Activated CD4-positive, alpha-beta T cell treated with anti-CD3 and anti-CD28 coated beads, Interleukin-2, amount 10 ng/mL, durations not matched to agents 24 days and 14 days (primary cell): ENCODE measurements at regions not wholly inside any gene's neighbourhood (a gene's known extent, or its start where the extent isn't known, plus 50 kb on each side); places are given as distances from the start of the nearest gene placed in this dataset.
"Not testable (repeated sequence)": the region's sequence is repeated elsewhere in the genome, so short reads cannot be mapped to it uniquely, and the experiment has no call there.

Experiments
- DNase-seq: peaks from one replicate; pipeline ENCODE4 v3.0.0; 2022
- H3K27ac Mint-ChIP-seq: one replicate; pipeline ENCODE4 v1.8.0; 2022; ENCODE audit warnings: mild to moderate bottlenecking, mixed read lengths
- H3K27me3 Mint-ChIP-seq: one replicate; pipeline ENCODE4 v1.8.0; 2022; ENCODE audit warnings: mixed read lengths
- H3K36me3 Mint-ChIP-seq: one replicate; pipeline ENCODE4 v1.8.0; 2022; ENCODE audit warnings: low read depth, mild to moderate bottlenecking, mixed read lengths
- H3K4me1 Mint-ChIP-seq: one replicate; pipeline ENCODE4 v1.8.0; 2021; ENCODE audit warnings: mixed read lengths
- H3K4me3 Mint-ChIP-seq: one replicate; pipeline ENCODE4 v1.8.0; 2022; ENCODE audit warnings: mild to moderate bottlenecking, moderate library complexity, mixed read lengths
- H3K9me3 Mint-ChIP-seq: one replicate; pipeline ENCODE4 v1.8.0; 2021; ENCODE audit warnings: mixed read lengths
- intact Hi-C: fragments of 100-400 bp; cut with micrococcal nuclease; formaldehyde crosslinking; loops from one replicate; pipeline ENCODE4 v1.15.1; 2023

DNA sequence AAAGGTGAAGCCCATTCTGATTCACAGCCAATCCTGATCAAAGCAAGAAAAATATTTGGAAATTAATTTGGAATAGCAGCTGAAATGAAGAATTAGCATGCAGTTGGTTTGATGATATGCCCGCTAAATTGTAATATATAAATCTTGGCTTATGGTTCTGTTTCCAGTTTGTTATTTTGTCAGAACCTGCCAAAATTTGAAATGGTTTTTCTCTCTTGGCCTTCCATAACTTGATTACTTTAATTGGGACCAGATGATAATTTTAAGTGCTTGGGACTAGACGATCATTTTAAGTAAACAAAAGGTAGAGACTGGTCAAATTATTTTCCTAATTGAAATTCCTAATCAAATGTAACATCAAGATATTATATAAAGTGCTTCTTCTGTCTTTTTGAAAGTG lies 842.4 kb downstream of the TBL1XR1 start:
- Mint-ChIP-seq H3K9me3 (peaks cover 7% of the 10 kb centered on the region), H3K4me1 (no peaks in the 10 kb centered on the region), H3K27ac (no peak overlapping the region), H3K4me3 (no peak overlapping the region), H3K36me3 (no peaks in the 10 kb centered on the region), H3K27me3 (no peaks in the 10 kb centered on the region)
- DNase-seq: no peak
- intact Hi-C loops: no loop called here

- Mint-ChIP-seq H3K9me3 (peaks cover 7% of the 10 kb centered on the region), H3K27ac (no peak overlapping the region), H3K36me3 (no peaks in the 10 kb centered on the region), H3K4me3 (no peak overlapping the region), H3K4me1 (no peaks in the 10 kb centered on the region), H3K27me3 (no peaks in the 10 kb centered on the region)
- no peak for DNase-seq
- intact Hi-C loops: no loop called here
Observed at GRCh38 chr3:176352716-176353334, 844.5 kb downstream of the TBL1XR1 start.

- Mint-ChIP-seq H3K9me3 (peaks cover 7% of the 10 kb centered on the region), H3K4me1 (no peaks in the 10 kb centered on the region), H3K4me3 (no peak overlapping the region), H3K27me3 (no peaks in the 10 kb centered on the region), H3K27ac (no peak overlapping the region), H3K36me3 (no peaks in the 10 kb centered on the region)
- DNase-seq: no peak
- intact Hi-C loops: no loop called here
Observed at GRCh38 chr3:176351408-176351807, 845.9 kb downstream of the TBL1XR1 start.

DNA sequence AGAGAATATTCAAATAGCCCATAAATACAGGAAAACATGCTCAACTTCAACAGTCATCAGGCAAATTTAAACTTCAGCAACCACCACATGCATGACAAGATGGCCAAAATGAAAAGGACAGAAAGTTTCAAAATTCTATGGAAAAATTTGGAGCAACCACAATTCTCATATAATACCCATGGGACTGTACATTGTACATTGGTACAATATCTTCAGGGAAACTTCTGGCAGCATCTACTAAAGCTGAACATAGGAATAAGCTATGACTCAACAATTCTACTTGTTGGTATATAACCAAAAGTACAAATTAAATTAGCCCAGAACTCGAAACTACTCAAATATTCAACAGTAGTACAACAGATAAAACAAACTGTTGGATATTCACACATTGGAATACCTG lies 847.6 kb downstream of the TBL1XR1 start:
- peaks cover 7% of the 10 kb centered on the region for H3K9me3 Mint-ChIP-seq
- H3K27ac Mint-ChIP-seq: no peak overlapping the region
- no peaks in the 10 kb centered on the region for H3K36me3 Mint-ChIP-seq
- H3K4me1 Mint-ChIP-seq: no peaks in the 10 kb centered on the region
- intact Hi-C loops: no loop called here
- H3K4me3 Mint-ChIP-seq: no peak overlapping the region
- no peak for DNase-seq
- no peaks in the 10 kb centered on the region for H3K27me3 Mint-ChIP-seq

DNA sequence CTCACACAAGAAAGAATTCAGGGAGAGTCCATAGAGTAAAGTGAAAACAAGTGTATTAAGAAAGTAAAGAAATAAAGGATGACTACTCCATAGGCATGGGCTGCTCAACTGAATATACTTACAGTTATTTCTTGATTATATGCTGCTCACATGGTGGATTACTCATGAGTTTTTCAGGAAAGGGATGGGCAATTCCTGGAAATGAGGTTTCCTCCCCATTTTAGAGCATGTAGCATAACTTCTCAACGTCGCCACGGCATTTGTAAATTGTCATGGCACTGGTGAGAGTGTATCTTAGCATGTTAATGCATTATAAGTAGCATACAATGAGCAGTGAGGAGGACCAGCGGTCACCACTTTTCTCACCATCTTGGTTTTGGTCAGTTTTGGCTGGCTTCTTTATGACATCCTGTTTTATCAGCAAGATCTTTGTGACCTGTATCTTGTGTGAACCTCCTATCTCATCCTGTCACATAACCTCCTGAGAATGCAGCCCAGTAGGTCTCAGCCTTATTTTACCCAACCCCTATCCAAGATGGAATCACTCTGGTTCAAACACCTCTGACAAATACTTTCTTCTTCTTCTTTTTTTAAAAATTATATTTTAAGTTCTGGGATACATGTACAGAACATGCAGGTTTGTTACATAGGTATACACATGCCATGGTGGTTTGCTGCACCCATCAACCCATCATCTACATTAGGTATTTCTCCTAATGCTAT lies 849.7 kb downstream of the TBL1XR1 start:
- H3K9me3 Mint-ChIP-seq: peaks cover 7% of the 10 kb centered on the region
- no peaks in the 10 kb centered on the region for H3K4me1 Mint-ChIP-seq
- H3K4me3 Mint-ChIP-seq: no peak overlapping the region
- no peak overlapping the region for H3K27ac Mint-ChIP-seq
- H3K36me3 Mint-ChIP-seq: no peaks in the 10 kb centered on the region
- DNase-seq: no peak
- H3K27me3 Mint-ChIP-seq: no peaks in the 10 kb centered on the region
- intact Hi-C loops: no loop called here

DNA sequence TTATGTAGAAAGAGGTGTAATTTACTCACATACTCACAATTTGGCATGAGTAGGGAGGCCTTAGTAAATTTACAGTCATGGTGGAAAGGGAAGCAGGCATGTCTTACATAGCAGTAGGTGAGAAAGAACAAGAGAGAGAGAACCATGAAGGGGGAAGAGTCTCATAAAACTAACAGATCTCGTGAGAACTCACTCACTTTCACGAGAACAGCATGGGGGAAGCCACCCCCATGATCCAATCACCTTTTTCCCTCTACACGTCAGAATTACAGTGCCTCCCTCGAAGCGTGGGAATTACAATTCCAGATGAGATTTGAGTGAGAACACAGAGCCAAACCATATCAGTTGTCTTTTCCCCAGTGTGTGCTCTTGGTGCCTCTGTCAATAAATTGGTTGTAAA lies 855.3 kb downstream of the TBL1XR1 start:
- Mint-ChIP-seq H3K36me3 (no peaks in the 10 kb centered on the region), H3K4me3 (no peak overlapping the region), H3K27ac (no peak overlapping the region), H3K27me3 (no peaks in the 10 kb centered on the region), H3K9me3 (no peaks in the 10 kb centered on the region), H3K4me1 (no peaks in the 10 kb centered on the region)
- DNase-seq: no peak
- intact Hi-C loops: no loop called here

DNA sequence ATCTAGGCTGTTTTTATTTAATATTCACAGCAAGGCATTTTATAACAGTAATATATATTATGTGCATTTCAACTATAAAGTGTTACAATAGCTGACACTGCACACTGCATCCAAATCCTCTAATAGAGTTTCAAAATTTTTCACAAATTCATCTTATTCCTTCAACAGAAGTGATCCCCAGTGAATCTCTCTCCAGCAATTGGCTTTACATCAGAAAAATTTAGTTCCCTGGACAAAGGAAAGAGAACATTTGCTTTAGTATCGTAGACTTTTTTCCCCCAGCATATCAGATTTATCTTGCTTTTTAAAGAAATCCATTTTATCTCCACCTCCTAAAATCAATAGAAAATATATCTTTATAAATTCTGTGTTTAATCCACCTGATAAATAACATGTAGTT lies 868.6 kb downstream of the TBL1XR1 start:
- peaks cover 4% of the 10 kb centered on the region for H3K9me3 Mint-ChIP-seq
- H3K27me3 Mint-ChIP-seq: no peaks in the 10 kb centered on the region
- H3K4me3 Mint-ChIP-seq: no peak overlapping the region
- intact Hi-C loops: no loop called here
- H3K27ac Mint-ChIP-seq: no peak overlapping the region
- H3K4me1 Mint-ChIP-seq: no peaks in the 10 kb centered on the region
- no peaks in the 10 kb centered on the region for H3K36me3 Mint-ChIP-seq
- DNase-seq: no peak

- H3K27me3 Mint-ChIP-seq: no peaks in the 10 kb centered on the region
- intact Hi-C loops: no loop called here
- no peaks in the 10 kb centered on the region for H3K4me1 Mint-ChIP-seq
- H3K27ac Mint-ChIP-seq: no peak overlapping the region
- no peak for DNase-seq
- H3K9me3 Mint-ChIP-seq: peaks cover 9% of the 10 kb centered on the region
- no peak overlapping the region for H3K4me3 Mint-ChIP-seq
- H3K36me3 Mint-ChIP-seq: no peaks in the 10 kb centered on the region
Observed at GRCh38 chr3:176328198-176328597, 869.1 kb downstream of the TBL1XR1 start.

GRCh38 chr3:176326894-176327490 lies 870.3 kb downstream of the TBL1XR1 start:
- H3K4me1 Mint-ChIP-seq, H3K4me3 Mint-ChIP-seq, H3K36me3 Mint-ChIP-seq, intact Hi-C loops, DNase-seq, H3K27me3 Mint-ChIP-seq, H3K27ac Mint-ChIP-seq: not testable (repeated sequence)
- peaks cover 10% of the 10 kb centered on the region for H3K9me3 Mint-ChIP-seq

- H3K27ac Mint-ChIP-seq, intact Hi-C loops, H3K27me3 Mint-ChIP-seq, DNase-seq, H3K4me1 Mint-ChIP-seq, H3K36me3 Mint-ChIP-seq, H3K4me3 Mint-ChIP-seq: not testable (repeated sequence)
- peaks cover 10% of the 10 kb centered on the region for H3K9me3 Mint-ChIP-seq
Observed at GRCh38 chr3:176321532-176321931, 875.8 kb downstream of the TBL1XR1 start.

GRCh38 chr3:176321099-176321498 lies 876.2 kb downstream of the TBL1XR1 start:
- no peaks in the 10 kb centered on the region for H3K36me3 Mint-ChIP-seq
- H3K27ac Mint-ChIP-seq: no peak overlapping the region
- H3K4me3 Mint-ChIP-seq: no peak overlapping the region
- H3K9me3 Mint-ChIP-seq: peaks cover 10% of the 10 kb centered on the region
- H3K27me3 Mint-ChIP-seq: no peaks in the 10 kb centered on the region
- no peak for DNase-seq
- no peaks in the 10 kb centered on the region for H3K4me1 Mint-ChIP-seq
- intact Hi-C loops: no loop called here

- intact Hi-C loops: no loop called here
- Mint-ChIP-seq H3K9me3 (no peaks in the 10 kb centered on the region), H3K27ac (no peak overlapping the region), H3K4me1 (no peaks in the 10 kb centered on the region), H3K36me3 (no peaks in the 10 kb centered on the region), H3K27me3 (no peaks in the 10 kb centered on the region), H3K4me3 (no peak overlapping the region)
- DNase-seq: no peak
Observed at GRCh38 chr3:176313426-176313825, 883.9 kb downstream of the TBL1XR1 start.

DNA sequence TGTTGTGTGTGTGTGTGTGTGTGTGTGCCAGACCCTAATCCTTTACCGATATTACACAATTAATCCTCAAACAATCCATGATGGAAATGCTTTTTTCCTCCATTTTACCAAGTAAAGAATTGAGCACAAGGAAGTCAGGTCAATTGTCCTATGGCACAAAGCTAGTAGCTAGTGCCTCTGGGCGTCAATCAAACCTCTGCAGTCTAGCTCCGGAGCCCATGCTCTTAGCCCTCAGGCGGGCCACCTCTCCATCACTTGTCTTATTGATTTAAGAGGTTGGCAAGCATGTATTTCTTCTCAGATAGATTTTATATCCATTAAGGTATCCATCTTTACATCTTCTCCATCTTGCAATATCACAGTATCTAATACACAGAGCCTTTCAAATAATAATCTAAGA lies 886.6 kb downstream of the TBL1XR1 start:
- DNase-seq: no peak
- no peak overlapping the region for H3K27ac Mint-ChIP-seq
- intact Hi-C loops: no loop called here
- no peaks in the 10 kb centered on the region for H3K4me1 Mint-ChIP-seq
- no peaks in the 10 kb centered on the region for H3K27me3 Mint-ChIP-seq
- H3K9me3 Mint-ChIP-seq: no peaks in the 10 kb centered on the region
- no peaks in the 10 kb centered on the region for H3K36me3 Mint-ChIP-seq
- no peak overlapping the region for H3K4me3 Mint-ChIP-seq

GRCh38 chr3:176302271-176302670 lies 895.0 kb downstream of the TBL1XR1 start:
- no peaks in the 10 kb centered on the region for H3K36me3 Mint-ChIP-seq
- no peaks in the 10 kb centered on the region for H3K27me3 Mint-ChIP-seq
- intact Hi-C loops: no loop called here
- no peak for DNase-seq
- no peak overlapping the region for H3K27ac Mint-ChIP-seq
- no peaks in the 10 kb centered on the region for H3K4me1 Mint-ChIP-seq
- no peaks in the 10 kb centered on the region for H3K9me3 Mint-ChIP-seq
- no peak overlapping the region for H3K4me3 Mint-ChIP-seq
